ENCODE measurements at regions not wholly inside any gene's neighbourhood (a gene's known extent, or its start where the extent isn't known, plus 50 kb on each side); places are given as distances from the start of the nearest gene placed in this dataset.

- H3K9ac ChIP-seq (ENCODE audit: low read depth, low read length) = no peak overlapping the region
- no peak overlapping the region for H2BK20ac ChIP-seq (ENCODE audit: low read depth, low read length)
- H2BK5ac ChIP-seq (ENCODE audit: low read depth, low read length, poor library complexity, severe bottlenecking) = no peak overlapping the region
- no peak overlapping the region; the same call in 1 of the 2 replicates for H2BK120ac ChIP-seq (ENCODE audit: low read depth, low read length)
- no CpG with 5 or more reads among the region's 1 CpG for WGBS, 2 experiments (ENCODE audit: extremely low coverage in 2 of 2, insufficient read length in 1 of 2)
- no peak overlapping the region for H3K4me3 ChIP-seq (ENCODE audit: insufficient read depth, low read depth, low read length)
- H3K27me3 ChIP-seq (ENCODE audit: control insufficient read depth, insufficient read depth, low read length) = no peaks in the 10 kb centered on the region
- peak overlapping the region; percentile 40 for H2AFZ ChIP-seq (replicated peaks; ENCODE audit: low read length, poor library complexity)
- H3K4ac ChIP-seq (ENCODE audit: low read depth, low read length) = no peak overlapping the region; the same call in 1 of the 2 replicates
- H3K9me1 ChIP-seq (ENCODE audit: insufficient read depth, low read length) = peaks cover 8% of the 10 kb centered on the region; the same call in 1 of the 2 replicates
- no peak overlapping the region for H3K27ac ChIP-seq (ENCODE audit: insufficient read depth, low read length)
- peaks cover 3% of the 10 kb centered on the region; the same call in 1 of the 2 replicates for H3K4me1 ChIP-seq (ENCODE audit: control insufficient read depth, insufficient read depth, low read length)
- TF ChIP-seq, protein P1, sequence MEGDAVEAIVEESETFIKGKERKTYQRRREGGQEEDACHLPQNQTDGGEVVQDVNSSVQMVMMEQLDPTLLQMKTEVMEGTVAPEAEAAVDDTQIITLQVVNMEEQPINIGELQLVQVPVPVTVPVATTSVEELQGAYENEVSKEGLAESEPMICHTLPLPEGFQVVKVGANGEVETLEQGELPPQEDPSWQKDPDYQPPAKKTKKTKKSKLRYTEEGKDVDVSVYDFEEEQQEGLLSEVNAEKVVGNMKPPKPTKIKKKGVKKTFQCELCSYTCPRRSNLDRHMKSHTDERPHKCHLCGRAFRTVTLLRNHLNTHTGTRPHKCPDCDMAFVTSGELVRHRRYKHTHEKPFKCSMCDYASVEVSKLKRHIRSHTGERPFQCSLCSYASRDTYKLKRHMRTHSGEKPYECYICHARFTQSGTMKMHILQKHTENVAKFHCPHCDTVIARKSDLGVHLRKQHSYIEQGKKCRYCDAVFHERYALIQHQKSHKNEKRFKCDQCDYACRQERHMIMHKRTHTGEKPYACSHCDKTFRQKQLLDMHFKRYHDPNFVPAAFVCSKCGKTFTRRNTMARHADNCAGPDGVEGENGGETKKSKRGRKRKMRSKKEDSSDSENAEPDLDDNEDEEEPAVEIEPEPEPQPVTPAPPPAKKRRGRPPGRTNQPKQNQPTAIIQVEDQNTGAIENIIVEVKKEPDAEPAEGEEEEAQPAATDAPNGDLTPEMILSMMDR (conservative IDR thresholded peaks at IDR 0.05; ENCODE audit: low read depth, low read length) = no peak
- TF ChIP-seq USF2 (IDR thresholded peaks at IDR 0.05; ENCODE audit: low read depth, low read length) (no peak), SMC3 (IDR thresholded peaks at IDR 0.05; ENCODE audit: low read depth, low read length) (no peak), POLR2A (IDR thresholded peaks at IDR 0.05; ENCODE audit: low read depth, low read length) (no peak), RCOR1 (IDR thresholded peaks at IDR 0.05; ENCODE audit: insufficient replicate concordance, low read length) (no peak), FOS (IDR thresholded peaks at IDR 0.05; ENCODE audit: low read depth, low read length) (no peak), RAD21 (IDR thresholded peaks at IDR 0.05; ENCODE audit: low read length) (no peak), CEBPB (IDR thresholded peaks at IDR 0.05; ENCODE audit: low read depth, low read length) (no peak), MAFK (IDR thresholded peaks at IDR 0.05; ENCODE audit: low read depth, low read length) (no peak), RFX5 (IDR thresholded peaks at IDR 0.05; ENCODE audit: low read depth, low read length) (no peak), MAZ (IDR thresholded peaks at IDR 0.05; ENCODE audit: borderline replicate concordance, low read depth, low read length) (no peak), CHD1 (IDR thresholded peaks at IDR 0.05; ENCODE audit: low read depth, low read length) (no peak), BHLHE40 (IDR thresholded peaks at IDR 0.05; ENCODE audit: low read depth, low read length) (no peak), NFE2L2 (IDR thresholded peaks at IDR 0.05; ENCODE audit: low read depth, low read length) (no peak), MXI1 (IDR thresholded peaks at IDR 0.05; ENCODE audit: borderline replicate concordance, low read depth, low read length) (no peak)
- TF ChIP-seq, protein P2, sequence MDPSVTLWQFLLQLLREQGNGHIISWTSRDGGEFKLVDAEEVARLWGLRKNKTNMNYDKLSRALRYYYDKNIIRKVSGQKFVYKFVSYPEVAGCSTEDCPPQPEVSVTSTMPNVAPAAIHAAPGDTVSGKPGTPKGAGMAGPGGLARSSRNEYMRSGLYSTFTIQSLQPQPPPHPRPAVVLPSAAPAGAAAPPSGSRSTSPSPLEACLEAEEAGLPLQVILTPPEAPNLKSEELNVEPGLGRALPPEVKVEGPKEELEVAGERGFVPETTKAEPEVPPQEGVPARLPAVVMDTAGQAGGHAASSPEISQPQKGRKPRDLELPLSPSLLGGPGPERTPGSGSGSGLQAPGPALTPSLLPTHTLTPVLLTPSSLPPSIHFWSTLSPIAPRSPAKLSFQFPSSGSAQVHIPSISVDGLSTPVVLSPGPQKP (IDR thresholded peaks at IDR 0.05; ENCODE audit: borderline replicate concordance, low read depth, low read length) = no peak
- H4K20me1 ChIP-seq (ENCODE audit: insufficient read depth, low read length) = no peaks in the 10 kb centered on the region
- in situ Hi-C loops (cut with MboI; ENCODE audit: low sequenced_read_pairs) = no loop called here
- BruUV-seq (replicated peaks) = no TSS peak
- no peak overlapping the region for H2AK9ac ChIP-seq (replicated peaks; ENCODE audit: low read depth, low read length, poor library complexity)
- CTCF ChIA-PET = interaction anchor here (1.3 to 1.5 kb wide), 3 partner anchors 10 to 237 kb away, joined by 3 to 4 read pairs (median 3); no protein-coding TSS in a partner anchor
- no peak overlapping the region for H4K5ac ChIP-seq (ENCODE audit: low read depth, low read length)
- DNase-seq (peak; percentile 34), ATAC-seq (ENCODE audit: low read depth) (peak; percentile 62)
- intact Hi-C loops (cut with micrococcal nuclease) = loop anchor here (2.0 to 5.0 kb wide), 3 partner anchors 36 to 1900 kb away; no protein-coding TSS in a partner anchor
- H3K4me2 ChIP-seq (ENCODE audit: low read depth, low read length) = no peak overlapping the region
- H4K8ac ChIP-seq (ENCODE audit: low read depth in 2 of 2, low read length in 2 of 2) = no peak overlapping the region
- POLR2A ChIA-PET (ENCODE audit: unreplicated experiment) = no interaction called here
- dilution Hi-C loops (cut with HindIII; ENCODE audit: low sequenced_read_pairs, unreplicated experiment) = no loop called here
- no peak overlapping the region for H4K91ac ChIP-seq (ENCODE audit: insufficient read depth, low read depth, low read length)
- no peak overlapping the region for H3K14ac ChIP-seq (replicated peaks; ENCODE audit: low read depth, low read length)
- no peak overlapping the region for H2BK15ac ChIP-seq (ENCODE audit: low read depth, low read length)
- no peaks in the 10 kb centered on the region for H3K79me1 ChIP-seq (ENCODE audit: low read depth in 1 of 2, low read length in 2 of 2)
- no peak overlapping the region for H2AK5ac ChIP-seq (ENCODE audit: low read depth, low read length)
- H3K18ac ChIP-seq (ENCODE audit: low read depth, low read length) = no peak overlapping the region
- no peak overlapping the region for H3K56ac ChIP-seq (ENCODE audit: extremely low read depth, insufficient read depth, low read length)
- no peak overlapping the region for H3K23ac ChIP-seq (ENCODE audit: low read depth, low read length)
- no peaks in the 10 kb centered on the region for H3K9me3 ChIP-seq (ENCODE audit: control insufficient read depth, insufficient read depth, low read length)
- H3K36me3 ChIP-seq (ENCODE audit: control insufficient read depth, insufficient read depth, low read length) = no peaks in the 10 kb centered on the region
Observed at GRCh38 chr13:62356977-62357376, 941.3 kb upstream of the PCDH20 start.
